ENCODE measurements at regions not wholly inside any gene's neighbourhood (a gene's known extent, or its start where the extent isn't known, plus 50 kb on each side); places are given as distances from the start of the nearest gene placed in this dataset.
A peak's percentile ranks its signal among the peaks of the same experiment; 100 is the strongest.

DNA sequence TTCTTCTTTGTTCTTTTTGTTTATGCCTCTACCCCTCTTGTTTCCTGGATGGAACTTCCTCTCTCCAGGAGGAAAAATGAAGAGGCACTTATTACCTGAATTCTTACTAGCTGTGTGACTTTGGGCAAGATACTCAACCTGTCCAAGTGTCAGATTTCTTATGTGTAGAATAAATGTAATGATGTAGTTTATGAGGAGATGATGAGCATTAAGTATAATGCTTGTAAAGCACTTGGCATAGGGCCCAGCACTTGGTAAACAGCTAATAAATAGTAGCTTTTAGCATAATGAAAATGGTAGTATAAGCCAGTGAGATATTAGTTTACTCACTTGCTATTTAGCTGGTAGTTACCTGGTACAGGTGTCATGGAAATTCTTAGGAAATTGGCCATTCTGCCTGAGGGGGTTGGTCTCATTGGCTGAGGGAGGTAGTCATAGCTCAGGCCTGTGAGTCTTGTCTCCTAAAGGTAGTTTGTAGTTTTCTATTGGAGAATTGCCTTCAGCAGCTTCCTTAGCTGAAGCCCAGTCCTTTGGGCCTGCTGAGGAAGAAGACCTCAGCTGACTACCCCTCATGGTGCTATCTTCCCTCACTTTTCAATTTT, 133.4 kb upstream of the NABP1 start:
- no peak for DNase-seq
- H3K36me3 ChIP-seq (ENCODE audit: insufficient read depth, low read length), result no peaks in the 10 kb centered on the region
- ChIA-PET CTCF (ENCODE audit: partially characterized antibody) (interaction anchor here (0.6 to 7.3 kb wide), 8 partner anchors 8 to 618 kb away, joined by 3 to 44 read pairs (median 3); no protein-coding TSS in a partner anchor), POLR2A (ENCODE audit: partially characterized antibody) (no interaction called here)
- no peak overlapping the region for H3K4me3 ChIP-seq (ENCODE audit: low read length in 2 of 2)
- Mint-ChIP-seq H3K4me3 (no peak overlapping the region), H3K27me3 (peaks cover 2 to 4% of the 10 kb centered on the region in 2 donors), H3K27ac (no peak overlapping the region), H3K4me1 (no peaks in the 10 kb centered on the region), H3K36me3 (peaks cover 0 to 8% of the 10 kb centered on the region in 2 donors), H3K9me3 (peaks cover 0 to 12% (median under 1%) of the 10 kb centered on the region in 8 donors)
- intact Hi-C loops (cut with micrococcal nuclease), result no loop called here
- H3K27me3 ChIP-seq (ENCODE audit: insufficient read depth, low read length), result no peaks in the 10 kb centered on the region
- H3K9me3 ChIP-seq (ENCODE audit: control insufficient read depth in 1 of 2, low read length in 2 of 2), result no peaks in the 10 kb centered on the region
- no peaks in the 10 kb centered on the region for H3K4me1 ChIP-seq (ENCODE audit: insufficient read depth, low read length)
- H3K27ac ChIP-seq (ENCODE audit: low read depth, low read length), result no peak overlapping the region

- H3K9me3 ChIP-seq (ENCODE audit: control insufficient read depth in 1 of 2, low read length in 2 of 2), result no peaks in the 10 kb centered on the region
- DNase-seq, result no peak
- H3K4me3 ChIP-seq (ENCODE audit: low read length in 2 of 2), result no peak overlapping the region
- H3K27me3 Mint-ChIP-seq, result peaks cover 6% of the 10 kb centered on the region in 2 donors
- no peak overlapping the region for H3K27ac Mint-ChIP-seq
- H3K4me1 Mint-ChIP-seq, result no peaks in the 10 kb centered on the region
- no peak overlapping the region for H3K4me3 Mint-ChIP-seq
- peaks cover 0 to 12% (median under 1%) of the 10 kb centered on the region in 8 donors for H3K9me3 Mint-ChIP-seq
- H3K27ac ChIP-seq (ENCODE audit: low read depth, low read length), result no peak overlapping the region
- ChIA-PET CTCF (ENCODE audit: partially characterized antibody) (interaction anchor here (1.1 to 7.3 kb wide), 6 partner anchors 9 to 389 kb away, joined by 3 to 44 read pairs (median 3); no protein-coding TSS in a partner anchor), POLR2A (ENCODE audit: partially characterized antibody) (no interaction called here)
- no peaks in the 10 kb centered on the region for H3K36me3 ChIP-seq (ENCODE audit: insufficient read depth, low read length)
- H3K27me3 ChIP-seq (ENCODE audit: insufficient read depth, low read length), result no peaks in the 10 kb centered on the region
- H3K36me3 Mint-ChIP-seq, result peaks cover 0 to 8% of the 10 kb centered on the region in 2 donors
- intact Hi-C loops (cut with micrococcal nuclease), result no loop called here
- H3K4me1 ChIP-seq (ENCODE audit: insufficient read depth, low read length), result no peaks in the 10 kb centered on the region
Observed at GRCh38 chr2:191545361-191545760, 132.6 kb upstream of the NABP1 start.

DNA sequence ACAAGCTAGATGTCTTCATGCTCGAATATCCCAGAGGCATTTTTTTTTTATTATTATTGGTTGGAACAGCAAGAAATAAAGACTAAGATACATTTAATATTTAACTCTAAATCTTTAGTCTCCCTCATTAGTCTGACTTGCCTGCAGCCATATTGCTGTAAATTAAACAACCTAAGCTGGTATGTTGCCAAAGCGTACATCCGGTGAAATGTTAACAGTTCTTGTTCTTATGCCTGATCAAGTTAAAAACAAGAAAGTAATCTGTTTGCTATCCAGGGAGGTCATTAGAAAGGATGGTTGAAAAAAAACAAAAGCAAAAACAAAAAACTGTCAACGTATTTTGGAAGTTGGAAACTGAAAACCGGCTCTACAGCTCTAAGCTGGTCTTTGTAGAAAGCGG, 125.9 kb upstream of the NABP1 start:
- intact Hi-C loops (cut with micrococcal nuclease), result no loop called here
- no peak for DNase-seq

GRCh38 chr2:191554240-191554639, 123.7 kb upstream of the NABP1 start:
- H3K4me3 ChIP-seq (ENCODE audit: low read length in 2 of 2), result no peak overlapping the region
- POLR2A ChIA-PET (ENCODE audit: partially characterized antibody), result interaction anchor here (1.5 kb wide), 1 partner anchor 123 kb away, joined by 5 read pairs; the partner anchor contains the start of gene NABP1
- no peaks in the 10 kb centered on the region for H3K4me1 ChIP-seq (ENCODE audit: insufficient read depth, low read length)
- no peak overlapping the region for H3K4me3 Mint-ChIP-seq
- H3K27me3 Mint-ChIP-seq, result peaks cover 13 to 20% of the 10 kb centered on the region in 2 donors
- no peaks in the 10 kb centered on the region for H3K9me3 Mint-ChIP-seq
- H3K36me3 Mint-ChIP-seq, result no peaks in the 10 kb centered on the region
- H3K9me3 ChIP-seq (ENCODE audit: control insufficient read depth in 1 of 2, low read length in 2 of 2), result no peaks in the 10 kb centered on the region
- no peak overlapping the region for H3K27ac Mint-ChIP-seq
- DNase-seq, result no peak
- no peak overlapping the region for H3K27ac ChIP-seq (ENCODE audit: low read depth, low read length)
- peaks cover 2 to 5% (median 3%) of the 10 kb centered on the region in 4 donors for H3K4me1 Mint-ChIP-seq
- intact Hi-C loops (cut with micrococcal nuclease), result no loop called here
- H3K27me3 ChIP-seq (ENCODE audit: insufficient read depth, low read length), result peaks cover 3% of the 10 kb centered on the region
- CTCF ChIA-PET (ENCODE audit: partially characterized antibody), result interaction anchor here (0.7 to 8.3 kb wide), 18 partner anchors 10 to 616 kb away, joined by 3 to 237 read pairs (median 7); no protein-coding TSS in a partner anchor
- no peaks in the 10 kb centered on the region for H3K36me3 ChIP-seq (ENCODE audit: insufficient read depth, low read length)

More for the DNA sequence above, 125.9 kb upstream of the NABP1 start:
- Histone ChIP-seq H3K4me3 (ENCODE audit: low read length in 2 of 2) (no peak overlapping the region), H3K36me3 (ENCODE audit: insufficient read depth, low read length) (no peaks in the 10 kb centered on the region), H3K27ac (ENCODE audit: low read depth, low read length) (no peak overlapping the region), H3K27me3 (ENCODE audit: insufficient read depth, low read length) (no peaks in the 10 kb centered on the region), H3K9me3 (ENCODE audit: control insufficient read depth in 1 of 2, low read length in 2 of 2) (no peaks in the 10 kb centered on the region), H3K4me1 (ENCODE audit: insufficient read depth, low read length) (no peaks in the 10 kb centered on the region)
- ChIA-PET CTCF (ENCODE audit: partially characterized antibody) (interaction anchor here (1.2 to 8.3 kb wide), 5 partner anchors 8 to 611 kb away, joined by 7 to 237 read pairs (median 44); no protein-coding TSS in a partner anchor), POLR2A (ENCODE audit: partially characterized antibody) (no interaction called here)
- H3K4me1 Mint-ChIP-seq, result peaks cover 2 to 5% (median 3%) of the 10 kb centered on the region in 4 donors
- H3K4me3 Mint-ChIP-seq, result no peak overlapping the region
- no peak overlapping the region for H3K27ac Mint-ChIP-seq
- H3K27me3 Mint-ChIP-seq, result peaks cover 15 to 21% of the 10 kb centered on the region in 2 donors
- no peaks in the 10 kb centered on the region for H3K36me3 Mint-ChIP-seq
- no peaks in the 10 kb centered on the region for H3K9me3 Mint-ChIP-seq

DNA sequence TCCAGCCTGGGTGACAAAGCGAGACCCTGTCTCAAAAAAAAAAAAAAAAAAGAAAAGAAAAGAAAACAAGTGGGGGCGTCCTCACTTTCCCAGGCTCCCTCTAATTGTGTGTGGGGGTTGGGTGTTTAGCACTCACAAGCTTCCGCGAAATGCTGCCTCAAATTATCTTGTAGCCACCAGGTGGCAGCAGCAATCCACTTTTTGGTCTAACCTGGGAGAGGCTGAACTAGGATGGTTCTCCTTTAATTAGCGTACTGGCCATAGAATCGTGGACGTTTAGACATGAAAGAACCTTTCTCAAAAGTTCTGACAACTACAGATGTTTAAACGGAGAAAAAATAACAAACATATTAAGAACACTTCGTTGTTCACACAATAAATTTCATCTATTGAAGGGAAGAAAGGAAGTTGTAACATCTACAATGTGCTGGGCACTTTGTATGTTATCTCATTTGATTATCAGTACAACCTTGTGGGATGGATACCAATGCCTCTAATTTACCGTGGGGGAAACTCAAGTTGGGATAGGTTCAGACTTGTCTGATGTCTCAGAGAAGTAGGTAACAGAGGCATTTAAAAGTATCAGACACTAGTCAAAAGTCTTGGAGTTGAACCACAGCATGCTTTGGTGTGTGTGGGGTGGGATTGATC, 122.7 kb upstream of the NABP1 start:
- Histone ChIP-seq H3K36me3 (ENCODE audit: insufficient read depth, low read length) (no peaks in the 10 kb centered on the region), H3K4me1 (ENCODE audit: insufficient read depth, low read length) (no peaks in the 10 kb centered on the region), H3K4me3 (ENCODE audit: low read length in 2 of 2) (no peak overlapping the region), H3K27me3 (ENCODE audit: insufficient read depth, low read length) (peaks cover 3% of the 10 kb centered on the region), H3K27ac (ENCODE audit: low read depth, low read length) (no peak overlapping the region), H3K9me3 (ENCODE audit: control insufficient read depth in 1 of 2, low read length in 2 of 2) (no peaks in the 10 kb centered on the region)
- Mint-ChIP-seq H3K9me3 (no peaks in the 10 kb centered on the region), H3K4me3 (peak overlapping the region in 1 of 8 donors; percentile 34), H3K27ac (no peak overlapping the region), H3K27me3 (peaks cover 14 to 18% of the 10 kb centered on the region in 2 donors), H3K36me3 (no peaks in the 10 kb centered on the region), H3K4me1 (peaks cover 2 to 5% (median 3%) of the 10 kb centered on the region in 4 donors)
- POLR2A ChIA-PET (ENCODE audit: partially characterized antibody), result no interaction called here
- DNase-seq, result peak; percentile 66 to 73 (median 70)
- intact Hi-C loops (cut with micrococcal nuclease), result loop anchor here (1.0 kb wide), 2 partner anchors 136 to 607 kb away; no protein-coding TSS in a partner anchor
- CTCF ChIA-PET (ENCODE audit: partially characterized antibody), result interaction anchor here (0.7 to 8.3 kb wide), 17 partner anchors 11 to 615 kb away, joined by 3 to 237 read pairs (median 9); no protein-coding TSS in a partner anchor

DNA sequence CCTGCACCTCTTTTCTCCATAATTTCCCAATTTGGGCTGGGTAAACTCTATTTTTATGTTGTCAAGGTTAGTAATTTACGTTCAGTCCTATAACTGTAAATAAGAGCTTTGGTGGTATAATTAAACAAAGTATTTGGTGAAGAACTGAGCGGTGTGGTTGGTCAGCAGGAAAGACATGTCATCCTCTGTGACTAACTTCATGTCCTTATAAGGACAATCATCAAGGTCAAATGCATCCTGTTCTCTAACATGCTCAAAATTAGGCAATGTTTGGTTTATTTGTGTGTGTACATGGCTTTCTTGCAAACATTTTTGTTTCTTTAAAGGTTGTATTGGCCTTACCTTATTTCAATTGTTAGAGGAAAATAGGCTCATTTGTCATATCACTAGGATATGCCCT, 121.5 kb upstream of the NABP1 start:
- intact Hi-C loops (cut with micrococcal nuclease), result no loop called here
- Mint-ChIP-seq H3K9me3 (no peaks in the 10 kb centered on the region), H3K27ac (no peak overlapping the region), H3K36me3 (no peaks in the 10 kb centered on the region), H3K4me3 (no peak overlapping the region), H3K27me3 (peaks cover 8 to 11% of the 10 kb centered on the region in 2 donors), H3K4me1 (peaks cover 2 to 5% (median 3%) of the 10 kb centered on the region in 4 donors)
- ChIA-PET POLR2A (ENCODE audit: partially characterized antibody) (no interaction called here), CTCF (ENCODE audit: partially characterized antibody) (interaction anchor here (1.0 to 8.3 kb wide), 7 partner anchors 10 to 606 kb away, joined by 3 to 237 read pairs (median 16); no protein-coding TSS in a partner anchor)
- Histone ChIP-seq H3K36me3 (ENCODE audit: insufficient read depth, low read length) (no peaks in the 10 kb centered on the region), H3K4me1 (ENCODE audit: insufficient read depth, low read length) (no peaks in the 10 kb centered on the region), H3K9me3 (ENCODE audit: control insufficient read depth in 1 of 2, low read length in 2 of 2) (no peaks in the 10 kb centered on the region), H3K27me3 (ENCODE audit: insufficient read depth, low read length) (peaks cover 3% of the 10 kb centered on the region), H3K4me3 (ENCODE audit: low read length in 2 of 2) (no peak overlapping the region), H3K27ac (ENCODE audit: low read depth, low read length) (no peak overlapping the region)
- no peak for DNase-seq

GRCh38 chr2:191557841-191558240, 120.1 kb upstream of the NABP1 start:
- no peaks in the 10 kb centered on the region for H3K9me3 ChIP-seq (ENCODE audit: control insufficient read depth in 1 of 2, low read length in 2 of 2)
- H3K4me3 ChIP-seq (ENCODE audit: low read length in 2 of 2), result no peak overlapping the region
- H3K27me3 ChIP-seq (ENCODE audit: insufficient read depth, low read length), result peaks cover 3% of the 10 kb centered on the region
- no peak for DNase-seq
- no peaks in the 10 kb centered on the region for H3K36me3 ChIP-seq (ENCODE audit: insufficient read depth, low read length)
- ChIA-PET CTCF (ENCODE audit: partially characterized antibody) (interaction anchor here (1.4 to 8.3 kb wide), 6 partner anchors 9 to 605 kb away, joined by 3 to 237 read pairs (median 10); no protein-coding TSS in a partner anchor), POLR2A (ENCODE audit: partially characterized antibody) (no interaction called here)
- H3K4me1 Mint-ChIP-seq, result peaks cover 2 to 5% (median 3%) of the 10 kb centered on the region in 4 donors
- H3K4me3 Mint-ChIP-seq, result no peak overlapping the region
- no peaks in the 10 kb centered on the region for H3K36me3 Mint-ChIP-seq
- H3K9me3 Mint-ChIP-seq, result no peaks in the 10 kb centered on the region
- H3K27me3 Mint-ChIP-seq, result peaks cover 9 to 15% of the 10 kb centered on the region in 2 donors
- intact Hi-C loops (cut with micrococcal nuclease), result no loop called here
- H3K27ac ChIP-seq (ENCODE audit: low read depth, low read length), result no peak overlapping the region
- no peaks in the 10 kb centered on the region for H3K4me1 ChIP-seq (ENCODE audit: insufficient read depth, low read length)
- no peak overlapping the region for H3K27ac Mint-ChIP-seq

Data from CD4-positive, alpha-beta memory T cell (primary cell).